Transverse colon (tissue), 4 donors: ENCODE measurements at regions not wholly inside any gene's neighbourhood (a gene's known extent, or its start where the extent isn't known, plus 50 kb on each side); places are given as distances from the start of the nearest gene placed in this dataset.

Source experiments
- DNase-seq: peaks from one replicate; pipeline ENCODE4 v3.0.0-alpha.2; 2019
- H3K27ac ChIP-seq, 4 donors: fragments of 200-600 bp; sonication (generic); 2 replicates each; pipeline ENCODE4 v1.5.1; 2016 to 2018; ENCODE audit warnings: inconsistent platforms in 4 of 4
- H3K27me3 ChIP-seq: fragments of 200-600 bp; sonication (generic); 2 replicates; pipeline ENCODE4 v1.5.1; 2017; ENCODE audit warnings: inconsistent platforms
- H3K36me3 ChIP-seq, 4 donors: fragments of 200-600 bp; sonication (generic); 2 replicates each; pipeline ENCODE4 v1.5.1; 2017 to 2019; ENCODE audit warnings: inconsistent platforms in 4 of 4
- H3K4me1 ChIP-seq, 4 donors: fragments of 200-600 bp; sonication (generic); 2 replicates each; pipeline ENCODE4 v1.5.1; 2017 to 2020; ENCODE audit warnings: inconsistent platforms in 4 of 4
- H3K4me3 ChIP-seq, 4 donors: fragments of 200-600 bp; sonication (generic); 1 replicate in 1 of 4; 2 replicates in 3 of 4; pipeline versions ENCODE4 v1.5.1 to v1.6.1; 2017 to 2019; ENCODE audit warnings: inconsistent platforms in 4 of 4
- H3K9me3 ChIP-seq, 2 donors: fragments of 200-600 bp; sonication (generic); 2 replicates each; pipeline ENCODE4 v1.5.1; 2017 to 2019; ENCODE audit warnings: inconsistent platforms in 2 of 2
- CTCF ChIP-seq, 5 experiments: fragments of 200-600 bp in 3 of 5; fragments of 450-650 bp in 2 of 5; sonication (generic) in 3 of 5; IDR thresholded peaks; 1 replicate in 2 of 5; 2 replicates in 3 of 5; pipeline ENCODE4 v1.5.1; 2016 to 2017; ENCODE audit warnings: antibody characterized with exemption in 5 of 5, inconsistent platforms in 3 of 5, mild to moderate bottlenecking in 2 of 5, moderate library complexity in 1 of 5
- EP300 ChIP-seq: sonication (generic); formaldehyde crosslinking; IDR thresholded peaks from one replicate; pipeline ENCODE4 v1.6.1; 2017; ENCODE audit warnings: antibody characterized with exemption, low read depth
- POLR2A ChIP-seq: fragments of 450-650 bp; IDR thresholded peaks from one replicate; pipeline ENCODE4 v1.6.1; 2016; ENCODE audit warnings: antibody characterized with exemption, mild to moderate bottlenecking, moderate library complexity
- POLR2AphosphoS5 ChIP-seq, 3 donors: sonication (generic); formaldehyde crosslinking; IDR thresholded peaks; one replicate each; pipeline ENCODE4 v1.6.1; 2016; ENCODE audit warnings: antibody characterized with exemption in 3 of 3
- whole genome bisulfite sequencing, 2 donors: methylation state at CpG; one replicate each; pipeline ENCODE4 v1.1.5; 2018; ENCODE audit warnings: low coverage in 1 of 2; 5-methylcytosine and 5-hydroxymethylcytosine counted together
- in situ Hi-C, 4 donors: fragments of 200-750 bp; cut with MboI; loops; one replicate each; pipeline versions ENCODE4 v1.15.0 to v1.15.1; 2017; ENCODE audit warnings: low sequenced_read_pairs in 3 of 4, low pct_ligation_motif_present in 1 of 4, low pct_unique_long_range_greater_than_20kb in 1 of 4
- intact Hi-C: fragments of 100-400 bp; cut with DNase I; formaldehyde crosslinking; loops from one replicate; pipeline ENCODE4 v1.15.1; 2023; ENCODE audit warnings: low total_unique reads

GRCh38 chr3:74021449-74021848 lies 396.7 kb upstream of the PDZRN3 start:
- no peak overlapping the region for H3K27ac ChIP-seq
- intact Hi-C loops = no loop called here
- in situ Hi-C loops = no loop called here
- no peak for TF ChIP-seq POLR2A
- TF ChIP-seq EP300 = no peak
- no peak for TF ChIP-seq CTCF (IDR thresholded peaks at IDR 0.05)
- TF ChIP-seq POLR2AphosphoS5 (IDR thresholded peaks at IDR 0.05) = no peak
- no peaks in the 10 kb centered on the region for H3K27me3 ChIP-seq
- H3K9me3 ChIP-seq = no peaks in the 10 kb centered on the region
- 73 to 83% methylated on average over 2 of the region's 2 CpGs for WGBS, 2 donors
- H3K4me1 ChIP-seq = no peaks in the 10 kb centered on the region
- no peak overlapping the region for H3K4me3 ChIP-seq
- DNase-seq = no peak
- H3K36me3 ChIP-seq = no peaks in the 10 kb centered on the region

- Histone ChIP-seq H3K27me3 (no peaks in the 10 kb centered on the region), H3K4me1 (no peaks in the 10 kb centered on the region), H3K27ac (no peak overlapping the region), H3K4me3 (no peak overlapping the region), H3K36me3 (no peaks in the 10 kb centered on the region), H3K9me3 (no peaks in the 10 kb centered on the region)
- intact Hi-C loops = no loop called here
- in situ Hi-C loops = no loop called here
- no peak for DNase-seq
- 63 to 65% methylated on average over 3 to 4 of the region's 4 CpGs for WGBS, 2 donors
- TF ChIP-seq EP300 (no peak), POLR2AphosphoS5 (IDR thresholded peaks at IDR 0.05) (no peak), CTCF (IDR thresholded peaks at IDR 0.05) (no peak), POLR2A (no peak)
Observed at GRCh38 chr3:74009961-74010844, 385.5 kb upstream of the PDZRN3 start.

GRCh38 chr3:74004386-74004785 lies 379.6 kb upstream of the PDZRN3 start:
- in situ Hi-C loops = no loop called here
- Histone ChIP-seq H3K4me3 (no peak overlapping the region), H3K9me3 (no peaks in the 10 kb centered on the region), H3K27ac (no peak overlapping the region), H3K4me1 (no peaks in the 10 kb centered on the region), H3K36me3 (no peaks in the 10 kb centered on the region), H3K27me3 (no peaks in the 10 kb centered on the region)
- intact Hi-C loops = no loop called here
- TF ChIP-seq POLR2AphosphoS5 (IDR thresholded peaks at IDR 0.05) (no peak), CTCF (IDR thresholded peaks at IDR 0.05) (no peak), EP300 (no peak), POLR2A (no peak)
- DNase-seq = no peak
- WGBS, 2 donors = 74 to 100% methylated on average over 2 to 3 of the region's 3 CpGs

DNA sequence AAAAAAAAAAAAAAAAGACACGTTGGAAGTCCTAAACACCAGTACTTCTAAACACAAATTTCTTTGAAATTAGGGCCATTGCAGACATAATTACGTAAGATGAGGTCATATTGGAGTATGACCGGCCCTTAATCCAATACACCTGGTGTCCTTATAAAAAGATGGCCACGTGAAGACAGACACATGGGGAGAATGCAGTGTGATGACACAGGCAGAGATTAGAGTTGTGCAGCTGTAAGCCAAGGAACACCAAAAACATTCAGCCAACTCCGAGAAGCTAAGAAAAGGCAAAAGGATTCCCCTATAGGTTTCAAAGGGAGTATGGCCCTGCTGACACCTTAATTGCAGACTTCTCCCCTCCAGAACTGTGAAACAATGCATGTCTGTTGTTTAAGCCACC lies 379.0 kb upstream of the PDZRN3 start:
- DNase-seq = no peak
- WGBS, 2 donors = 80 to 86% methylated on average over 5 of the region's 5 CpGs
- Histone ChIP-seq H3K27ac (no peak overlapping the region), H3K36me3 (no peaks in the 10 kb centered on the region), H3K4me3 (no peak overlapping the region), H3K27me3 (no peaks in the 10 kb centered on the region), H3K9me3 (no peaks in the 10 kb centered on the region), H3K4me1 (no peaks in the 10 kb centered on the region)
- in situ Hi-C loops = no loop called here
- intact Hi-C loops = no loop called here
- no peak for TF ChIP-seq CTCF (IDR thresholded peaks at IDR 0.05)
- TF ChIP-seq POLR2A = no peak
- no peak for TF ChIP-seq EP300
- TF ChIP-seq POLR2AphosphoS5 (IDR thresholded peaks at IDR 0.05) = no peak
